ENCODE measurements at regions not wholly inside any gene's neighbourhood (a gene's known extent, or its start where the extent isn't known, plus 50 kb on each side); places are given as distances from the start of the nearest gene placed in this dataset.

DNA sequence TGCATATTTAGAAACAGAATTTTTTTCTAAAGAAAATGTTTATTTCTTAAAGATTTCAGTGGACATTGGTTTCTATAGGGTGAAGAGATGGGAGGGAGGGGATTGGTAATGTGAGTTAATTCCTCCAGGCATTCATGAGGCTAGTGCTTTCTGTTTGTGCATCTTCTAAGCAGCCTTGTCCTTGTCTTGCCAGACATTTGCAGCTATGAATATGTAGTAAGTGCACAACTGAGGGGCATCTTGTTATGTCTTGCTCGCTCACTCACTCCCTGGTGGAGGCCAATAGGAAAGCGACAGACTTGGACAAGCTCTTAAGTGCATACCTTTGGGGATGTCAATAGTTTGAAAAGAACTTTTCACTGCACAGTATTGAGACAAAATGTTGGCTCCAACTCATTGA, 92.5 kb upstream of the ATP10A start:
- no peak for DNase-seq (ENCODE audit: low spot score)

DNA sequence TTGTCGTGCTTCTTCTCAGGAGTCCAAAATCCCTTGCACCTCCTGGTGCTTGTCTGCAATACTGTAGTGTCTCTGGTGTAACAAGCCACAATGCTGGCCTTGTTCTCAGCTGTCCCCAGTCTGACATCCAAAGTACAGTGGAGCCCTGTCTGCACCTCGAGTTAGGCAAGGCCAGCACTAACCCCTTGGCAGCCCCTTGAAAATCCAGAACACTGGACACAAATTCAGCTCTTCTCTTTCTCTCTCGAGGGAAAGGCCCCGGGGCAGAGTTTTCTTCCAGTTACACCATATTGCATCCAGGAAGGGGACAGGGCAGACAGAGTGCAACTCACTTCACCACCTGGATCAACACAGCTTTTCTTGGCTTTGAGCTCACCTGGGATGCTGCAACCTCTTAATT, 91.3 kb upstream of the ATP10A start:
- DNase-seq (ENCODE audit: low spot score), result no peak

DNA sequence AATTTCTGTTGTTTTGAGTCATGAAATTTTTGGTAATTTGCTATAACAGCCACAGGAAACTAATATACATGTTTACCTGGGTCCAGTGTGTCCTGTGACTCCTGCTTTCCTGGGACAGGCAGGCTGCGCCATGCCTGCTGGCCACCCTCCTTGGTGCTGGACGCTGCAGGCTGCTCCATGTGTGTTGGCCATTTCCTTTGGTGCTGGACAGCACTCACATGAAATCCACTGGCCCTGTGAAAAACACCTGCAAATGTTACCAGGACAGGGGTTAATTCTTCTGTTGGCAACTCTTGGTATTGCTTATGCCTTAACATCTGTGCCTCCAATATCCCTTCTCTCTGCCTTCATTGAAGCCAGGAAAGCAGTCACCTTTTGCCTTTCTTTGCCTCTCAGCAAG, 86.9 kb upstream of the ATP10A start:
- DNase-seq (ENCODE audit: low spot score), result no peak

DNA sequence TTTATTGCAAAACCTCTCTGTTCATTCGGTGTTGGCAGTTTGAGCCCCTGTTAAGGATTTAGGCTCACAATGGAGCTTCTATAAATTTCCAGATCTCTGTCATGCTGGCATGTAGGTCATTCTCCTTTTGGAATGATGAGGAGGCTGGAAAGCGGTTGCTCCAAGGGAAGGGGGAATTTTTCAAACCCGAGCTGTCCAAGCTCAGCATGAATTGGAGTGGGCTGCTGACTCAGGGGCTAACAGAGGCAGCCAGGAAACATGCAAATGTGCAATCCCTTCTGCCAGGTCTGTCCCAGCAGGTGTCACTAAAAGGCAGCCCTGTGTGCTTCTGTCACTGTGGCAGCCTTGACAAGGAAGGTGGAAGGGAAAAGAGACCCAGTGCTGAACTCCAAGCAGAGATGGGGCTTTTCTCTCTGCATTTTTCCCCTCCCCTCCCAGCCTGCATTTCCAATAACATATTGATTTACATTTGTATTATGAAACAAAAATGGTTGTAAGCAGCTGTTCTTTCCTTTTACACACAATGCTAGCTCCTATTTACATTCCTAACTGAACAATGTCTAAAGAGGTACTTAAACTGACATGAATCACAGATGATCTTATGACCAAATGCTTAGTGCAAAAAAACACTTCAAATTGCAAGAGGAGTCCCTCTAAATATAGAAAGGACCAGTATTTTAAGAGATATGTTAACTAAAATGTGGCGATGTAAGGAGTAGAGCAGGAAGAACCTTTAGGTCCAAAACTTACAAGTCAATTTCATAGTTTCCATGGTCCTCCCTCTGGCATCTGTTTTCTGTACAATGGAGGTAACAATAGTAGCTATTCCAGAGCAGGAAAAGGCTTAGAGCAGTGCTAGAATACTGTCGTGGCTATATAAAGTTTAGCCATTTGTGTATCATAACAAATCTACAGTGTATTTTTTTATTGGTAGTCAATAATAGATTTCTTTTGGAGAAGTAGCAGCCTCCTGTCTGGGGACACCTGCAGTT, 84.5 kb upstream of the ATP10A start:
- no peak for DNase-seq (ENCODE audit: low spot score)

DNA sequence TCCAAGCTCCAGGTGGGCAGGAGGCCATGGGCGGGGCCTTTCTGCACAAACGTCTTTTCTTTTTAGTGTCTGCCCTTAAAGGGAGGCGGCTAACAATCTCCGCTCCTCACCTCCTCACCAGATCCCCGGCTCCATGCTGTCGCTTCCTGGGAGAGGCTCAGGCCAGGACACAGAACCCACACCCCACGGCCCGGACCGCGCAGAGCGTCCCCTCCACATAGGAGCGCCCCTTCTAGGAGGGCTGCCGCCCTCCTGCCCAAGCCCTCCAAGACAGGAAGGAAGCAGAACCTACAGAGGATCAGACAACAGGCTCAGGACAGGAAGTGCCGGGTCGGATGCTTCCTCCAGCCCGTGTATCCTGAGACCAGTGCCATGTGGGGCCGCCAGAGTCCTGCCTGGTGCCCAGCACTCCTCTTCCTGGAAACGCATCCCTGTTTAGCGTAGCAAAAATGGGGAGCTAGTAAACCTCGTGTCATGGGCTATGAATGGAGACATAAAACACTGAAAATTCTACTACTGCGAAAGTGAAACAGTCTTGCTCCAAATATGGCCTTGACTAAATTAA, 83.2 kb upstream of the ATP10A start:
- DNase-seq (ENCODE audit: low spot score), result no peak

DNA sequence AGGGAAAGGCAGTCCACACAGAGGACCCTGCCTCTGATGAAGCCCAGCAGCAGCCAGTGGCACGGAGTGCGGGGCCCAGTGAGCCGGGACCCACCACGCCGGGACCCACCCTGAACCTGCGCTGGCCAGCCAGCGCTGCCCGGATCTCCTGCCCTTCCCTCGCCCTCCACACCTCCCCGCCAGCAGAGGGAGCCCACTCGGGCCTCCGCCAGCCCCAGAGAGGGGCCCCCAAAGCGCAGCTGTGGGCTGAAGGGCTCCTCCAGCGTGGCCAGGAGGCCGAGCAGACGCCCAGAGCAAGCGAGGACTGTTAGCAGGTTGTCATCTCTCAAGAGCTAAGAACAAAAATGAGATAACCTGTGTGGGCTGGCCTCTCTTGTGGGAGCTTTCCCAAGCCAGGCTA, 81.3 kb upstream of the ATP10A start:
- DNase-seq (ENCODE audit: low spot score), result no peak

DNA sequence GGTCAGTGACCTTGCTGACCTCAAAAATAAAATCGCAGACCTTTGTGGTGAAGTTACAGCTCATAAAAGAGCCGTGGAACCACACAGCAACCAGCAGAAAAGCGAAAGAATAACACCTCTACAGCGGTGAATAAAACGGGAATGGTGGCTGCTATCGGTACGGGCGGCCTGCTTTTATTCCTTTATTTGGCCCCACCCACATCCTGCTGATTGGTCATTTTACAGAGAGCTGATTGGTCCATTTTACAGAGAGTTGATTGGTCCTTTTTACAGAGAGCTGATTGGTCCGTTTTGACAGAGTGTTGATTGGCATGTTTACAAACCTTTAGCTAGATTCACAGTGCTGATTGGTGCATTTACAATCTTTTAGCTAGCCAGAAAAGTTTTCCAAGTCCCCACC, 80.7 kb upstream of the ATP10A start:
- DNase-seq (ENCODE audit: low spot score), result no peak

DNA sequence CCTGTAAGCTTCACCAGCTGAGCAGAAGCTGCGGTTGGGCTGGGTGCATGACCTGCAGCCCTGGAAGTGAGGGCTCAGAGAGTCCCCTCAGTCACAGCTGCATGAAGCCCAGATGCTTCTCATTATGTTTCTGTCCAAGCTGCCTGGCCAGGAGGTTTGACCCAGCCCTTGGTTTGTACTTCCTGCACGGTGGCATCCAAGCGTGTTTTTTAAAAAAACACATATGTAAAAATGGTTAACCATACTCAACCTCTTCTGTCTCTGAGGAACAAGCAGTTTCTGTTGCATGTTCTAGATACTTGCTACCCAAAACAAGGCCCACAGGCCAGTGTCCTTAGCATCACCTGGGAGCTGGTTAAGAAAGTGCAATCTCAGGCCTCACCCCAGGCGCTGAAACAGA, 76.0 kb upstream of the ATP10A start:
- no peak for DNase-seq (ENCODE audit: low spot score)

DNA sequence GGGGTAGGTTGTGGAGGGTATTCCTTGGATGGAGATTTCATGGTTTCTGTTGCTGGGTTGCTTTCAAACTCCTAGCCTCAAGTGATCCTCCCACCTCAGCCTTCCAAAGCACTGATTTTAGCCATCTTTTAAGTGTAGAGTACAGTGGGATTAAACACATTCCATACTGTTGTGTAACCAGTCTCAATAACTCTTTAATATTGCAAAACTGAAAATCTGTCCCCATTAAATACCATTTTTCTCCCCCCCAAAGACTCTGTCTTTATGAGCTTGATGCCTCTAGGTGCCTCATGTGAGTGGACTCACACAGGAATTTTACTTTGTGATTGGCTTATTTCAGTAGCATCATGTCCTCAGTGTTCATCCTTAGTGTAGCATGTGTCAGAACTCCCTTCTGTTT, 74.7 kb upstream of the ATP10A start:
- no peak for DNase-seq (ENCODE audit: low spot score)

DNA sequence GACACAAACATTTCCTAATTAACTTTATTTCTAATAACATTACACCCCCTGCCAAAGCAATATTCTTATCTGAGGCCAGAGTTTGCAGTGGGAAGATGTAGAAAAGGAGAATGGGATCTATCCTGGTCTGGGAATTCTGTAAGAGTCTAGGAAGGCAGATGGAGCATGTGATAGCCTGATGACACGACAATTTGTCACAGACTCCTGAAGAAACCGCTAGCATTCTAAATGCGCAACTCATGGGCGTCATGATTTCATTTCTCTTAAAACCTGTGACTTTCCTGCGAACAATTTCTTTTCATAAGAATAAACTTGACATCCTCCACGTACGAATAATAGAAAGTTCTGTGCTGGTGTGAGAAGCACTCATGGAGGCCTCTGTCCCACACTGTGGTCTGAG, 72.9 kb upstream of the ATP10A start:
- no peak for DNase-seq (ENCODE audit: low spot score)

DNA sequence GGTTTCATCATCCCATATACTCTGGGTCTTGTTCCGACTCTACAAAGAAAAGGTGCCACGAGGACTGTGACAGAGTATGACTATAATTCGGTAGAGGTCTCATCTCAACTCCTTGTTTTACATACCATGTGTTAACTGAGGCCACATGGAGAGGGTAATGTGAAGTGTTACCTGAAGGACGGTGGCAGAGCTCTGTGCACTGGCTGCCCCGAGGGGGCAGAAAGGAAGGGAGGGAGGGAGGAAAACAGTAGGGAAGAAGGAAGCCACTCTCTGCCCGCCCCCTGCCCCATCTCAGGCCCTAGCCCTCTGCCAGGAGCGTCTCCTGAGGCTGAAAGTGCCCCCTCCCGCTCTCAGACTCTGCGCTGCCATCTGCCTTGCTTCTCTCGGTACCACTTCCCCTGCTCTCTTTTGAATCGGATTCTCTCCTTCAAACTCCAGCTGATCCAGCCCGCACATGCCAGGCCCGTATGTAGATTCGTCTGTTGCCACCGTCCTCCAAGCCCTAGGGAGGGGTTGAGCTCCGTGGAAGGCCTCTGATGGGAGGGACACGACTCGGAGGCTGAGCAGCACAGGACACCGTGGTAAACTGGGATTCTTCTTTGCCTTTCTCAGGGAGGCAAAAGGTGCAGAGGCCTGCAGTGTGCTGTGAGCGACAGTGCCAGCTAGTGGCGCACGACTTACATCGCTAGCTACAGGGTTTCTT, 70.5 kb upstream of the ATP10A start:
- no peak for DNase-seq (ENCODE audit: low spot score)

DNA sequence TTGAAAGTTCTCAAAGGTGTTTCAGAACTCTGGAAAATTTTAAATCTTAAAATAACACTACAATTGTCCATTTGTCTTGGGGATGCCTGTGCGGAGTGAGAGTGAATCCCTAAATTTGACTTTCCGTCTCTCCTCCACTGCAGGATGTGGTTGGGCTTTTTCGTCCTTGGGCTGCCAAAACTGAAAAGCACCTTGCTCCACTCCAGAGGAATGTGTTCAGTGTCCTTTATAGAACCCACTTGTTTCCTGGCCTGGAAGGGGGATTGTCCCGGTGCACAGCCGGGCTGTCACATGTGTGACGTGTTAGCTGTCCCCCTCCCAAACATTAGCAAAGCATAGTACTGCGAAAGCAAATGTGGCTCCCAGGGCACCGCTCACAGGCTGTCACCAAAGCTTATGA, 69.6 kb upstream of the ATP10A start:
- no peak for DNase-seq (ENCODE audit: low spot score)

DNA sequence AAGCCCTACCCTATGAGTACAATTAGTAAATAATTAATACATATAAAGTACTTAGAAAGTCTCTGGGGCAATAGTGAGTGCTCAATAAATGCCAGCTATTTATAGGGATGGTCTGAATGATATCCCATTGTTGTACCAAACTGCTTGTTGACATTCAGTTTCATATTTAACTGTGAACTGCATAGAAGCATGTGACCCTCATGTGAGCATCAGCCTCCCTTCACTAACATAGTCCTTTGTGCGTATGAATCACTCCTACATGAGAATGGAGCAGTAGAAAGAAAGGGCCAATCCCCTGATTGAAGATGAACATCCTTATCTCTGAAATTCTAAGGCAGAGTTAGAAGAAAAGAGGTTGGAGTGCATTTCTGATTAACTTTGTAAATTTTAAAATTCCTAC, 68.7 kb upstream of the ATP10A start:
- DNase-seq (ENCODE audit: low spot score), result no peak

DNA sequence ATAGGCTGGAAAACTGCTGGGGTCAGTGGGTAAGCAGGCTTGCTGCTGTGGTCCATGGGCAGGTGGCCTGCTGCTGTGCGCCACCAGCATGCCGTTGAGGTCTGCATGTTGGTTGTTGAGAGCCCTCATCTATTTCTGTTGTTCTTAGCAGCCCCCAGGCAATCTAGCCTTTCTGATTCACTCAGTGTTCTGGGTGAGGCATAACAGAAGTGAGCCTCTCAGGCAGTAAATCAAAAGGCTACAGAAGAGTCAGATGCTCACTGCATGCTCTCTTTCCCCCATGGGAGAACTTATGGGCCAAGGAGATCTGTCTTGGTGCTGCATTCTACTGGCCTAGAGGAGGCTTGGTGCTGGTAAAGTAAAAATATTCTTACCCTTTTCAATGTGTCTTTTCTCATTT, 67.8 kb upstream of the ATP10A start:
- DNase-seq (ENCODE audit: low spot score), result no peak
